Sigmoid colon (tissue), 4 donors: ENCODE measurements at regions not wholly inside any gene's neighbourhood (a gene's known extent, or its start where the extent isn't known, plus 50 kb on each side); places are given as distances from the start of the nearest gene placed in this dataset.

ENCODE experiments used
- CTCF ChIP-seq, 4 experiments: fragments of 450-650 bp in 3 of 4; fragments of 200-600 bp in 1 of 4; IDR thresholded peaks; one replicate each; pipeline ENCODE4 v1.5.1; 2016 to 2019; ENCODE audit warnings: antibody characterized with exemption in 4 of 4, mild to moderate bottlenecking in 3 of 4, moderate library complexity in 2 of 4
- EP300 ChIP-seq, 4 donors: sonication (generic); formaldehyde crosslinking; IDR thresholded peaks; one replicate each; pipeline ENCODE4 v1.6.1; 2017; ENCODE audit warnings: antibody characterized with exemption in 4 of 4
- POLR2AphosphoS5 ChIP-seq, 4 donors: sonication (generic); formaldehyde crosslinking; IDR thresholded peaks; one replicate each; pipeline ENCODE4 v1.6.1; 2017; ENCODE audit warnings: antibody characterized with exemption in 4 of 4

GRCh38 chr20:63119121-63119962 lies 96.6 kb downstream of the YTHDF1 start:
- TF ChIP-seq POLR2AphosphoS5 (IDR thresholded peaks at IDR 0.05) (no peak), EP300 (IDR thresholded peaks at IDR 0.05) (no peak), CTCF (IDR thresholded peaks at IDR 0.05) (no peak)
